KMS-11 (cell line): ENCODE measurements at regions not wholly inside any gene's neighbourhood (a gene's known extent, or its start where the extent isn't known, plus 50 kb on each side); places are given as distances from the start of the nearest gene placed in this dataset.

Source experiments
- H2AFZ ChIP-seq: fragments of 200-600 bp; sonication (generic); 2 replicates; pipeline ENCODE4 v1.6.1; 2016; ENCODE audit warnings: antibody characterized with exemption, mixed run types, low read depth
- H3K27ac ChIP-seq: fragments of 200-600 bp; sonication (generic); 2 replicates; pipeline ENCODE4 v1.6.1; 2016; ENCODE audit warnings: mild to moderate bottlenecking, mixed run types
- H3K27me3 ChIP-seq: fragments of 200-600 bp; sonication (generic); 2 replicates; pipeline ENCODE4 v1.6.1; 2017; ENCODE audit warnings: mild to moderate bottlenecking, low read depth, mixed run types, moderate library complexity; ENCODE audit not compliant: insufficient read depth
- H3K36me3 ChIP-seq: fragments of 200-600 bp; sonication (generic); 2 replicates; pipeline ENCODE4 v1.6.1; 2017; ENCODE audit warnings: mild to moderate bottlenecking, mixed run types; ENCODE audit not compliant: insufficient read depth
- H3K4me1 ChIP-seq: fragments of 200-600 bp; sonication (generic); 2 replicates; pipeline ENCODE4 v1.6.1; 2016; ENCODE audit warnings: mild to moderate bottlenecking, low read depth, mixed run types; ENCODE audit not compliant: poor library complexity, severe bottlenecking
- H3K4me2 ChIP-seq: fragments of 200-600 bp; sonication (generic); 2 replicates; pipeline ENCODE4 v1.7.0; 2016; ENCODE audit warnings: mild to moderate bottlenecking, mixed run types
- H3K4me3 ChIP-seq: fragments of 200-600 bp; sonication (generic); IDR thresholded peaks from 2 replicates; pipeline ENCODE4 v1.6.1; 2017; ENCODE audit warnings: low read depth, low read length, mixed read lengths; ENCODE audit not compliant: insufficient read depth
- H3K79me2 ChIP-seq: fragments of 200-600 bp; sonication (generic); 2 replicates; pipeline ENCODE4 v1.6.1; 2016; ENCODE audit warnings: low read depth, mixed run types; ENCODE audit not compliant: insufficient read depth
- H3K9ac ChIP-seq: fragments of 200-600 bp; sonication (generic); 2 replicates; pipeline ENCODE4 v1.6.1; 2016; ENCODE audit warnings: mild to moderate bottlenecking, mixed run types
- H4K20me1 ChIP-seq: fragments of 200-600 bp; sonication (generic); 2 replicates; pipeline ENCODE4 v1.6.1; 2016; ENCODE audit warnings: mild to moderate bottlenecking, mixed run types; ENCODE audit not compliant: insufficient read depth
- TF ChIP-seq, protein P1 (sequence below): fragments of 200-600 bp; sonication (generic); conservative IDR thresholded peaks from 2 replicates; pipeline ENCODE4 v1.6.1; 2017; ENCODE audit warnings: low read depth, mild to moderate bottlenecking, antibody characterized with exemption, low read length, moderate library complexity, mixed read lengths

DNA sequence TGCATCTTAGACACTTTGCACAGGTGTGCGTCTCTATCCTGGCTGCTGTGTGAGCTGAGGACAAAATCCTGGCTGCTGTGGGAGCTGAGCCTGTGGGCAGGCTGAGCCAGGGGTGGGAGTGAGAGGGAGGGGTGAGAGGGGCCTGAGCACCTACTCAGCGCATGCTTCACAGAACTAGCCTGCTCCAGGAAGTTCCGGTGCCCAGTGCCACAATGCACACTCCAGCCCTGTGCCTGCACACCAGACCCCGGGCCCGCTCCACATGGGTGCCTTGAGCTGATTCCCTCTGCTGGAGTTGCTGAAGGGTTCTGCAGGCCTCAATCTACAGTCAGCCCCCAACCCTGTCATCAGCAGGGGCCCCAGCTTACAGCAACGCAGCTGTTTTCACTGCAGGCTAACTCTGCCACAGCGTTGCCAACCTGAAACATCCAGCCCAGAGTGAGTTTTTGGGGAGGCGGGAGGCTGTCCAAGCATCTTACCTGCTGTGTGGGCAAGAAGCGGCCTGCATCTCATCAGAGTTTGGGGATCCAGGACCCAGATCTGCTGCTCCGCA is 1377.9 kb downstream of the TBC1D22A start:
- Histone ChIP-seq H3K79me2 (no peaks in the 10 kb centered on the region), H2AFZ (no peak overlapping the region), H3K4me1 (no peaks in the 10 kb centered on the region), H3K4me2 (no peak overlapping the region), H3K27me3 (no peaks in the 10 kb centered on the region; the same call in 1 of the 2 replicates), H3K9ac (no peak overlapping the region), H3K4me3 (no peak overlapping the region), H3K36me3 (no peaks in the 10 kb centered on the region), H3K27ac (no peak overlapping the region), H4K20me1 (no peaks in the 10 kb centered on the region)
- TF ChIP-seq, protein P1, sequence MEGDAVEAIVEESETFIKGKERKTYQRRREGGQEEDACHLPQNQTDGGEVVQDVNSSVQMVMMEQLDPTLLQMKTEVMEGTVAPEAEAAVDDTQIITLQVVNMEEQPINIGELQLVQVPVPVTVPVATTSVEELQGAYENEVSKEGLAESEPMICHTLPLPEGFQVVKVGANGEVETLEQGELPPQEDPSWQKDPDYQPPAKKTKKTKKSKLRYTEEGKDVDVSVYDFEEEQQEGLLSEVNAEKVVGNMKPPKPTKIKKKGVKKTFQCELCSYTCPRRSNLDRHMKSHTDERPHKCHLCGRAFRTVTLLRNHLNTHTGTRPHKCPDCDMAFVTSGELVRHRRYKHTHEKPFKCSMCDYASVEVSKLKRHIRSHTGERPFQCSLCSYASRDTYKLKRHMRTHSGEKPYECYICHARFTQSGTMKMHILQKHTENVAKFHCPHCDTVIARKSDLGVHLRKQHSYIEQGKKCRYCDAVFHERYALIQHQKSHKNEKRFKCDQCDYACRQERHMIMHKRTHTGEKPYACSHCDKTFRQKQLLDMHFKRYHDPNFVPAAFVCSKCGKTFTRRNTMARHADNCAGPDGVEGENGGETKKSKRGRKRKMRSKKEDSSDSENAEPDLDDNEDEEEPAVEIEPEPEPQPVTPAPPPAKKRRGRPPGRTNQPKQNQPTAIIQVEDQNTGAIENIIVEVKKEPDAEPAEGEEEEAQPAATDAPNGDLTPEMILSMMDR: no peak

DNA sequence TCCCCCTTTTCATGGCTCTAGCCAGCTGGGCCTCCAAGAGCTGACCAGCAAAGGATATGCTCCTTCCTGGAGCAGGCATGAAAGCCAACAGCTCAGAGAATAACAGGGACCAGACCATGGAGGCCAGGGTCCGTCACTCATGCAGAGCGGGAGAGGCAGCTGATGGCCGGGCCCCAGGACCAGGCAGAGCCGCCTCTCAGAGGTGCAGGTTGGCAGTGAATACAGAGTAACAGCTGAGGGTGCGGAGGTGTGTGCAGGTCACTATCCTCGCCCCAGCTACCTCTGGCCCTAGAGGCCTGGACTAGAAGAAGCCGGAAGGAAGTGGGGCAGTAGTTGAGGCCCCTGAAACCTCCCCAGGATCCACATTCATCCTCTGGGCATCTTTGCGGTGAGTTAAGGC is 1377.3 kb downstream of the TBC1D22A start:
- TF ChIP-seq, protein P1: no peak
- no peaks in the 10 kb centered on the region for H3K4me1 ChIP-seq
- no peaks in the 10 kb centered on the region for H4K20me1 ChIP-seq
- H3K79me2 ChIP-seq: no peaks in the 10 kb centered on the region
- no peak overlapping the region for H2AFZ ChIP-seq
- H3K27ac ChIP-seq: no peak overlapping the region
- no peak overlapping the region for H3K9ac ChIP-seq
- no peaks in the 10 kb centered on the region for H3K36me3 ChIP-seq
- H3K4me3 ChIP-seq: no peak overlapping the region
- no peak overlapping the region for H3K4me2 ChIP-seq
- no peaks in the 10 kb centered on the region; the same call in 1 of the 2 replicates for H3K27me3 ChIP-seq

DNA sequence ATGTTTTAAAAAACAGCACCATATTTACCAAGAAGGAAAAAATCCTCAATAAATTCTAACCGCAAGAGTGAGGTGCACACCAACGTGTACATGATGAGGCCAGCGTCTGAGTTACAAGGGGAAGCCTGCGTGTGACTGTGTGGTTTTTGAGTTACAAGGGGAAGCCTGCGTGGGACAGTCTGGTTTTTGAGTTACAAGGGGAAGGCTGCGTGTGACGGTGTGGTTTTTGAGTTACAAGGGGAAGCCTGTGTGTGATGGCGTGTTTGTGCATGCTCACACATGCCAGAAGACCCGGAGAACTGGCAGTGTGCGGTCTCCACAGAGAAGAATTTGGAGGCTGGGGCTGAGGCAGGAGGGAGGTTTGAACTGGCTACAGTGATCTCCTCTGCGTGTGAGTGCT is 1376.4 kb downstream of the TBC1D22A start:
- Histone ChIP-seq H3K27ac (no peak overlapping the region), H3K27me3 (no peaks in the 10 kb centered on the region; the same call in 1 of the 2 replicates), H2AFZ (no peak overlapping the region), H3K36me3 (no peaks in the 10 kb centered on the region), H3K4me1 (no peaks in the 10 kb centered on the region), H4K20me1 (no peaks in the 10 kb centered on the region), H3K79me2 (no peaks in the 10 kb centered on the region), H3K9ac (no peak overlapping the region), H3K4me2 (no peak overlapping the region), H3K4me3 (no peak overlapping the region)
- TF ChIP-seq, protein P1: no peak

DNA sequence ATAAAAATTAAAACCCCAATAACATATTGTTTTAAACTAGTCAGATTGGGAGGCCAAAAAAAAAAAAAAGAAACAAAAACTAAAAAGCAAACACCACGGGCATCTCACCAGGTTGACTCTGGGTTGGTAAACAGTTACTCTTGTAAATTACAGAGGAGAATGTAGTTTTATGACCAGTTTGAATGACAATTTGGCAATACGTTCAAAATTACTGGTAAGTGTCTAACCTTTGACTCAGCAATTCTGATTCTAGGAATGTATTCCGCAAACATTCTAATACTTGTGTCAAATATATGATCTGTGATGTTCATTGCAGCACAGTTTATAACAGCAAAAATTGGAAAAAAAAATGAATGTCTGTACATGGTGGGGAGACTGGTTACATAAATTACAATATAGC is 1376.0 kb downstream of the TBC1D22A start:
- no peak overlapping the region for H3K9ac ChIP-seq
- H3K4me2 ChIP-seq: no peak overlapping the region
- no peak overlapping the region for H2AFZ ChIP-seq
- H3K36me3 ChIP-seq: no peaks in the 10 kb centered on the region
- TF ChIP-seq, protein P1: no peak
- H3K27ac ChIP-seq: no peak overlapping the region
- H3K4me3 ChIP-seq: no peak overlapping the region
- H3K27me3 ChIP-seq: no peaks in the 10 kb centered on the region; the same call in 1 of the 2 replicates
- no peaks in the 10 kb centered on the region for H3K79me2 ChIP-seq
- no peaks in the 10 kb centered on the region for H4K20me1 ChIP-seq
- H3K4me1 ChIP-seq: no peaks in the 10 kb centered on the region
